Progenitor cell of endocrine pancreas (in vitro differentiated cells): ENCODE measurements at regions not wholly inside any gene's neighbourhood (a gene's known extent, or its start where the extent isn't known, plus 50 kb on each side); places are given as distances from the start of the nearest gene placed in this dataset.
"Not testable (repeated sequence)": the region's sequence is repeated elsewhere in the genome, so short reads cannot be mapped to it uniquely, and the experiment has no call there.

Source experiments
- DNase-seq: peaks from one replicate; pipeline ENCODE4 v3.0.0; 2021; ENCODE audit warnings: low spot score; ENCODE audit not compliant: unreplicated experiment
- H3K27ac Mint-ChIP-seq: 2 replicates; pipeline ENCODE4 v1.8.0; 2021; ENCODE audit warnings: mild to moderate bottlenecking, moderate library complexity, mixed read lengths
- H3K27me3 Mint-ChIP-seq: 2 replicates; pipeline ENCODE4 v1.8.0; 2021; ENCODE audit warnings: mixed read lengths
- H3K36me3 Mint-ChIP-seq: 2 replicates; pipeline ENCODE4 v1.8.0; 2022; ENCODE audit warnings: mixed read lengths; ENCODE audit not compliant: insufficient read depth
- H3K4me1 Mint-ChIP-seq: 2 replicates; pipeline ENCODE4 v1.8.0; 2021; ENCODE audit warnings: low read depth, mixed read lengths
- H3K4me3 Mint-ChIP-seq: 2 replicates; pipeline ENCODE4 v1.8.0; 2021; ENCODE audit warnings: low read depth, mild to moderate bottlenecking, moderate library complexity, mixed read lengths
- H3K9me3 Mint-ChIP-seq: 2 replicates; pipeline ENCODE4 v1.8.0; 2021; ENCODE audit warnings: low read depth, mixed read lengths
- CTCF ChIP-seq: fragments of 200-600 bp; sonication (generic); IDR thresholded peaks from one replicate; pipeline ENCODE4 v1.5.0; 2021; ENCODE audit warnings: antibody characterized with exemption, mild to moderate bottlenecking; ENCODE audit not compliant: unreplicated experiment

- Mint-ChIP-seq H3K27me3 (no peaks in the 10 kb centered on the region), H3K27ac (no peak overlapping the region), H3K36me3 (no peaks in the 10 kb centered on the region), H3K4me1 (peaks cover 13% of the 10 kb centered on the region), H3K4me3 (no peak overlapping the region), H3K9me3 (no peaks in the 10 kb centered on the region)
- no peak for DNase-seq
- no peak for TF ChIP-seq CTCF
Measured at GRCh38 chr5:99553211-99553810, 624.5 kb upstream of the CHD1 start.

- H3K36me3 Mint-ChIP-seq = peaks cover 4% of the 10 kb centered on the region
- H3K4me3 Mint-ChIP-seq = no peak overlapping the region
- no peaks in the 10 kb centered on the region for H3K27me3 Mint-ChIP-seq
Measured at GRCh38 chr5:99544356-99544755, 615.5 kb upstream of the CHD1 start.

GRCh38 chr5:99543841-99544240, 615.0 kb upstream of the CHD1 start:
- no peak overlapping the region for H3K27ac Mint-ChIP-seq

More at GRCh38 chr5:99544356-99544755, 615.5 kb upstream of the CHD1 start:
- Mint-ChIP-seq H3K27ac (no peak overlapping the region), H3K4me1 (peaks cover 33% of the 10 kb centered on the region), H3K9me3 (peaks cover 15% of the 10 kb centered on the region)
- no peak for TF ChIP-seq CTCF
- no peak for DNase-seq

GRCh38 chr5:99534241-99534640, 605.4 kb upstream of the CHD1 start:
- not testable (repeated sequence) for H3K9me3 Mint-ChIP-seq

More at GRCh38 chr5:99543841-99544240, 615.0 kb upstream of the CHD1 start:
- H3K4me1 Mint-ChIP-seq = peaks cover 32% of the 10 kb centered on the region
- DNase-seq = no peak
- peaks cover 4% of the 10 kb centered on the region for H3K36me3 Mint-ChIP-seq
- H3K27me3 Mint-ChIP-seq = no peaks in the 10 kb centered on the region
- H3K9me3 Mint-ChIP-seq = peaks cover 15% of the 10 kb centered on the region
- no peak for TF ChIP-seq CTCF
- no peak overlapping the region for H3K4me3 Mint-ChIP-seq

GRCh38 chr5:99521666-99522065, 592.9 kb upstream of the CHD1 start:
- not testable (repeated sequence) for H3K4me3 Mint-ChIP-seq, H3K36me3 Mint-ChIP-seq, H3K27ac Mint-ChIP-seq, H3K27me3 Mint-ChIP-seq, H3K9me3 Mint-ChIP-seq, DNase-seq, H3K4me1 Mint-ChIP-seq

More at GRCh38 chr5:99534241-99534640, 605.4 kb upstream of the CHD1 start:
- not testable (repeated sequence) for H3K27ac Mint-ChIP-seq, H3K36me3 Mint-ChIP-seq, DNase-seq, H3K4me1 Mint-ChIP-seq, H3K4me3 Mint-ChIP-seq, H3K27me3 Mint-ChIP-seq

- H3K4me1 Mint-ChIP-seq, H3K9me3 Mint-ChIP-seq, H3K36me3 Mint-ChIP-seq, H3K27me3 Mint-ChIP-seq, H3K27ac Mint-ChIP-seq, DNase-seq, H3K4me3 Mint-ChIP-seq: not testable (repeated sequence)
Measured at GRCh38 chr5:99515864-99516490, 587.2 kb upstream of the CHD1 start.

GRCh38 chr5:99510237-99510866, 581.5 kb upstream of the CHD1 start:
- H3K9me3 Mint-ChIP-seq, H3K36me3 Mint-ChIP-seq, H3K4me3 Mint-ChIP-seq, H3K27me3 Mint-ChIP-seq, H3K27ac Mint-ChIP-seq, H3K4me1 Mint-ChIP-seq, DNase-seq: not testable (repeated sequence)

GRCh38 chr5:99509064-99509463, 580.3 kb upstream of the CHD1 start:
- not testable (repeated sequence) for H3K27me3 Mint-ChIP-seq, H3K4me3 Mint-ChIP-seq, H3K4me1 Mint-ChIP-seq, DNase-seq, H3K36me3 Mint-ChIP-seq, H3K9me3 Mint-ChIP-seq, H3K27ac Mint-ChIP-seq

- not testable (repeated sequence) for H3K4me3 Mint-ChIP-seq, H3K9me3 Mint-ChIP-seq, H3K36me3 Mint-ChIP-seq, DNase-seq, H3K27ac Mint-ChIP-seq, H3K4me1 Mint-ChIP-seq, H3K27me3 Mint-ChIP-seq
Measured at GRCh38 chr5:99495456-99495855, 566.6 kb upstream of the CHD1 start.

- H3K27ac Mint-ChIP-seq, H3K9me3 Mint-ChIP-seq, H3K4me1 Mint-ChIP-seq, H3K27me3 Mint-ChIP-seq, H3K4me3 Mint-ChIP-seq, H3K36me3 Mint-ChIP-seq, DNase-seq: not testable (repeated sequence)
Measured at GRCh38 chr5:99478450-99478849, 549.6 kb upstream of the CHD1 start.
